Ishikawa (cell line): ENCODE measurements at regions not wholly inside any gene's neighbourhood (a gene's known extent, or its start where the extent isn't known, plus 50 kb on each side); places are given as distances from the start of the nearest gene placed in this dataset.

ENCODE experiments used
- CEBPB ChIP-seq: IDR thresholded peaks from 2 replicates; pipeline ENCODE4 v1.6.1; 2012
- CREB1 ChIP-seq: IDR thresholded peaks from 2 replicates; pipeline ENCODE4 v1.6.1; 2012; ENCODE audit warnings: low read depth
- EGR1 ChIP-seq: IDR thresholded peaks from 2 replicates; pipeline ENCODE4 v1.6.1; 2012
- EP300 ChIP-seq: IDR thresholded peaks from 2 replicates; pipeline ENCODE4 v1.6.1; 2012; ENCODE audit warnings: borderline replicate concordance
- FOXM1 ChIP-seq: IDR thresholded peaks from 2 replicates; pipeline ENCODE4 v1.6.1; 2012; ENCODE audit warnings: low read depth, borderline replicate concordance
- MAX ChIP-seq: IDR thresholded peaks from 2 replicates; pipeline ENCODE4 v1.6.1; 2012
- NFIC ChIP-seq: IDR thresholded peaks from 2 replicates; pipeline ENCODE4 v1.6.1; 2012
- RAD21 ChIP-seq: IDR thresholded peaks from 2 replicates; pipeline ENCODE4 v1.6.1; 2012; ENCODE audit warnings: low read depth
- TAF1 ChIP-seq: IDR thresholded peaks from 2 replicates; pipeline ENCODE4 v1.6.1; 2012; ENCODE audit warnings: low read depth, mild to moderate bottlenecking
- TEAD4 ChIP-seq: IDR thresholded peaks from 2 replicates; pipeline ENCODE4 v1.6.1; 2012
- USF1 ChIP-seq: IDR thresholded peaks from 2 replicates; pipeline ENCODE4 v1.6.1; 2012
- YY1 ChIP-seq: IDR thresholded peaks from 2 replicates; pipeline ENCODE4 v1.6.1; 2012; ENCODE audit warnings: low read depth
- ZBTB7A ChIP-seq: IDR thresholded peaks from 2 replicates; pipeline ENCODE4 v1.6.1; 2012; ENCODE audit warnings: low read depth
- TF ChIP-seq, protein P1 (sequence below): IDR thresholded peaks from 2 replicates; pipeline ENCODE4 v1.6.1; 2012; ENCODE audit warnings: low read depth, mild to moderate bottlenecking

GRCh38 chr3:124653071-124653796 is 77.0 kb upstream of the UMPS start:
- no peak for TF ChIP-seq RAD21
- no peak for TF ChIP-seq MAX
- TF ChIP-seq YY1 = no peak
- no peak for TF ChIP-seq TEAD4
- TF ChIP-seq, protein P1, sequence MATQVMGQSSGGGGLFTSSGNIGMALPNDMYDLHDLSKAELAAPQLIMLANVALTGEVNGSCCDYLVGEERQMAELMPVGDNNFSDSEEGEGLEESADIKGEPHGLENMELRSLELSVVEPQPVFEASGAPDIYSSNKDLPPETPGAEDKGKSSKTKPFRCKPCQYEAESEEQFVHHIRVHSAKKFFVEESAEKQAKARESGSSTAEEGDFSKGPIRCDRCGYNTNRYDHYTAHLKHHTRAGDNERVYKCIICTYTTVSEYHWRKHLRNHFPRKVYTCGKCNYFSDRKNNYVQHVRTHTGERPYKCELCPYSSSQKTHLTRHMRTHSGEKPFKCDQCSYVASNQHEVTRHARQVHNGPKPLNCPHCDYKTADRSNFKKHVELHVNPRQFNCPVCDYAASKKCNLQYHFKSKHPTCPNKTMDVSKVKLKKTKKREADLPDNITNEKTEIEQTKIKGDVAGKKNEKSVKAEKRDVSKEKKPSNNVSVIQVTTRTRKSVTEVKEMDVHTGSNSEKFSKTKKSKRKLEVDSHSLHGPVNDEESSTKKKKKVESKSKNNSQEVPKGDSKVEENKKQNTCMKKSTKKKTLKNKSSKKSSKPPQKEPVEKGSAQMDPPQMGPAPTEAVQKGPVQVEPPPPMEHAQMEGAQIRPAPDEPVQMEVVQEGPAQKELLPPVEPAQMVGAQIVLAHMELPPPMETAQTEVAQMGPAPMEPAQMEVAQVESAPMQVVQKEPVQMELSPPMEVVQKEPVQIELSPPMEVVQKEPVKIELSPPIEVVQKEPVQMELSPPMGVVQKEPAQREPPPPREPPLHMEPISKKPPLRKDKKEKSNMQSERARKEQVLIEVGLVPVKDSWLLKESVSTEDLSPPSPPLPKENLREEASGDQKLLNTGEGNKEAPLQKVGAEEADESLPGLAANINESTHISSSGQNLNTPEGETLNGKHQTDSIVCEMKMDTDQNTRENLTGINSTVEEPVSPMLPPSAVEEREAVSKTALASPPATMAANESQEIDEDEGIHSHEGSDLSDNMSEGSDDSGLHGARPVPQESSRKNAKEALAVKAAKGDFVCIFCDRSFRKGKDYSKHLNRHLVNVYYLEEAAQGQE = no peak
- TF ChIP-seq EP300 = no peak
- no peak for TF ChIP-seq TAF1
- no peak for TF ChIP-seq CREB1
- TF ChIP-seq CEBPB = no peak
- TF ChIP-seq USF1 = no peak
- no peak for TF ChIP-seq FOXM1
- no peak for TF ChIP-seq NFIC
- TF ChIP-seq EGR1 = no peak
- TF ChIP-seq ZBTB7A = no peak
